Hepatocyte (in vitro differentiated cells): ENCODE measurements at regions not wholly inside any gene's neighbourhood (a gene's known extent, or its start where the extent isn't known, plus 50 kb on each side); places are given as distances from the start of the nearest gene placed in this dataset.

Experiments used
- DNase-seq: peaks from one replicate; pipeline ENCODE4 v3.0.0-alpha.2; 2016; ENCODE audit warnings: low spot score
- H2AFZ ChIP-seq: fragments of 200-600 bp; sonication (generic); 2 replicates; pipeline ENCODE4 v1.6.0; 2016; ENCODE audit warnings: antibody characterized with exemption, mild to moderate bottlenecking
- H3K27ac ChIP-seq: fragments of 200-600 bp; sonication (generic); 2 replicates; pipeline ENCODE4 v1.5.1; 2016; ENCODE audit warnings: mild to moderate bottlenecking
- H3K27me3 ChIP-seq: fragments of 200-600 bp; sonication (generic); 2 replicates; pipeline ENCODE4 v1.6.1; 2016
- H3K36me3 ChIP-seq: fragments of 200-600 bp; sonication (generic); replicated peaks from 2 replicates; pipeline ENCODE4 v1.5.1; 2016; ENCODE audit warnings: low read depth; ENCODE audit not compliant: insufficient read depth
- H3K4me1 ChIP-seq: fragments of 200-600 bp; sonication (generic); 2 replicates; pipeline ENCODE4 v1.5.1; 2016; ENCODE audit warnings: mild to moderate bottlenecking, moderate library complexity; ENCODE audit not compliant: insufficient read depth
- H3K4me2 ChIP-seq: fragments of 200-600 bp; sonication (generic); 2 replicates; pipeline ENCODE4 v1.6.0; 2016
- H3K4me3 ChIP-seq: fragments of 200-600 bp; sonication (generic); 2 replicates; pipeline ENCODE4 v1.5.1; 2016; ENCODE audit warnings: mild to moderate bottlenecking
- H3K79me2 ChIP-seq: fragments of 200-600 bp; sonication (generic); 2 replicates; pipeline ENCODE4 v1.6.0; 2017; ENCODE audit warnings: mild to moderate bottlenecking
- H3K9me2 ChIP-seq: fragments of 200-600 bp; sonication (generic); replicated peaks from 2 replicates; pipeline ENCODE4 v1.6.0; 2017; ENCODE audit warnings: mild to moderate bottlenecking; ENCODE audit not compliant: insufficient read depth
- H3K9me3 ChIP-seq: fragments of 200-600 bp; sonication (generic); 2 replicates; pipeline ENCODE4 v1.5.1; 2016; ENCODE audit warnings: low read depth, mild to moderate bottlenecking
- H4K20me1 ChIP-seq: fragments of 200-600 bp; sonication (generic); 2 replicates; pipeline ENCODE4 v1.6.0; 2016; ENCODE audit warnings: mild to moderate bottlenecking; ENCODE audit not compliant: insufficient read depth, poor library complexity, severe bottlenecking
- CTCF ChIP-seq: fragments of 200-600 bp; sonication (generic); IDR thresholded peaks from 2 replicates; pipeline ENCODE4 v1.5.1; 2016; ENCODE audit warnings: antibody characterized with exemption, mild to moderate bottlenecking; ENCODE audit not compliant: poor library complexity
- EZH2 ChIP-seq: fragments of 200-600 bp; sonication (generic); IDR thresholded peaks from 2 replicates; pipeline ENCODE4 v1.6.1; 2016; ENCODE audit warnings: antibody characterized with exemption, mild to moderate bottlenecking, borderline replicate concordance
- EZH2phosphoT487 ChIP-seq: fragments of 200-600 bp; sonication (generic); IDR thresholded peaks from one replicate; pipeline ENCODE4 v1.6.1; 2018; ENCODE audit warnings: antibody characterized with exemption, mild to moderate bottlenecking, low read depth, moderate library complexity; ENCODE audit not compliant: unreplicated experiment, severe bottlenecking
- WGBS: methylation state at CpG from one replicate; pipeline ENCODE4 v1.1.6; 2016; ENCODE audit warnings: low lambda C conversion rate; ENCODE audit errors: missing lambda C conversion rate; 5-methylcytosine and 5-hydroxymethylcytosine counted together

- Histone ChIP-seq H3K27ac (peak overlapping the region; percentile 24), H3K4me1 (no peaks in the 10 kb centered on the region), H3K4me3 (no peak overlapping the region), H3K27me3 (no peaks in the 10 kb centered on the region), H2AFZ (no peak overlapping the region), H3K79me2 (no peaks in the 10 kb centered on the region), H3K36me3 (no peaks in the 10 kb centered on the region), H3K4me2 (no peak overlapping the region), H3K9me3 (no peaks in the 10 kb centered on the region), H3K9me2 (no peaks in the 10 kb centered on the region), H4K20me1 (no peaks in the 10 kb centered on the region)
- TF ChIP-seq EZH2phosphoT487 (no peak), CTCF (no peak), EZH2 (no peak)
- peak; percentile 39 for DNase-seq
- WGBS = 47% methylated on average over 1 of the region's 1 CpG
Observed at GRCh38 chr9:29730163-29730562, 2156.9 kb upstream of the C9orf72 start.

- 62% methylated on average over 3 of the region's 3 CpGs for WGBS
- DNase-seq = no peak
- H4K20me1 ChIP-seq = no peaks in the 10 kb centered on the region
- no peak for TF ChIP-seq CTCF
- TF ChIP-seq EZH2phosphoT487 = no peak
- no peak for TF ChIP-seq EZH2
- no peaks in the 10 kb centered on the region for H3K9me3 ChIP-seq
- H3K4me1 ChIP-seq = no peaks in the 10 kb centered on the region
- no peaks in the 10 kb centered on the region for H3K79me2 ChIP-seq
- no peak overlapping the region for H2AFZ ChIP-seq
- no peaks in the 10 kb centered on the region for H3K27me3 ChIP-seq
- no peak overlapping the region for H3K27ac ChIP-seq
- H3K36me3 ChIP-seq = no peaks in the 10 kb centered on the region
- H3K4me2 ChIP-seq = no peak overlapping the region
- H3K4me3 ChIP-seq = no peak overlapping the region
- no peaks in the 10 kb centered on the region for H3K9me2 ChIP-seq
Observed at GRCh38 chr9:29740518-29740917, 2167.2 kb upstream of the C9orf72 start.

- Histone ChIP-seq H2AFZ (no peak overlapping the region), H3K4me2 (no peak overlapping the region), H3K27ac (no peak overlapping the region), H3K4me3 (no peak overlapping the region), H3K9me2 (no peaks in the 10 kb centered on the region), H3K9me3 (no peaks in the 10 kb centered on the region), H4K20me1 (no peaks in the 10 kb centered on the region), H3K36me3 (no peaks in the 10 kb centered on the region), H3K79me2 (no peaks in the 10 kb centered on the region), H3K27me3 (no peaks in the 10 kb centered on the region), H3K4me1 (no peaks in the 10 kb centered on the region)
- DNase-seq = no peak
- no peak for TF ChIP-seq EZH2
- no peak for TF ChIP-seq EZH2phosphoT487
- no peak for TF ChIP-seq CTCF
Observed at GRCh38 chr9:29741169-29741568, 2167.9 kb upstream of the C9orf72 start.

- DNase-seq = no peak
- no peaks in the 10 kb centered on the region for H3K9me3 ChIP-seq
- no peak overlapping the region for H3K4me2 ChIP-seq
- no peak overlapping the region for H3K4me3 ChIP-seq
- WGBS = 54% methylated on average over 2 of the region's 2 CpGs
- no peaks in the 10 kb centered on the region for H3K79me2 ChIP-seq
- no peaks in the 10 kb centered on the region for H3K4me1 ChIP-seq
- H4K20me1 ChIP-seq = no peaks in the 10 kb centered on the region
- no peak for TF ChIP-seq CTCF
- TF ChIP-seq EZH2phosphoT487 = no peak
- TF ChIP-seq EZH2 = no peak
- no peaks in the 10 kb centered on the region for H3K9me2 ChIP-seq
- H2AFZ ChIP-seq = no peak overlapping the region
- no peak overlapping the region for H3K27ac ChIP-seq
- no peaks in the 10 kb centered on the region for H3K27me3 ChIP-seq
- no peaks in the 10 kb centered on the region for H3K36me3 ChIP-seq
Observed at GRCh38 chr9:29750062-29750461, 2176.8 kb upstream of the C9orf72 start.
